ENCODE measurements at regions not wholly inside any gene's neighbourhood (a gene's known extent, or its start where the extent isn't known, plus 50 kb on each side); places are given as distances from the start of the nearest gene placed in this dataset.

GRCh38 chr2:212918336-212918735, 233.1 kb downstream of the IKZF2 start:
- TF ChIP-seq CTCF (conservative IDR thresholded peaks at IDR 0.05; ENCODE audit: low read depth, low read length) (no peak), EZH2phosphoT487 (IDR thresholded peaks at IDR 0.05; ENCODE audit: borderline replicate concordance, low read length) (no peak)

Measured in PC-3 (cell line).